Osteocyte (in vitro differentiated cells): ENCODE measurements at regions not wholly inside any gene's neighbourhood (a gene's known extent, or its start where the extent isn't known, plus 50 kb on each side); places are given as distances from the start of the nearest gene placed in this dataset.
A peak's percentile ranks its signal among the peaks of the same experiment; 100 is the strongest.

Experiments used
- DNase-seq: peaks from one replicate; pipeline ENCODE4 v3.0.0; 2021; ENCODE audit warnings: mixed read lengths; ENCODE audit not compliant: unreplicated experiment; ENCODE audit errors: extremely low spot score
- H3K27ac Mint-ChIP-seq: one replicate; pipeline ENCODE4 v1.8.0; 2021; ENCODE audit warnings: mild to moderate bottlenecking, mixed read lengths; ENCODE audit not compliant: unreplicated experiment
- H3K27me3 Mint-ChIP-seq: one replicate; pipeline ENCODE4 v1.8.0; 2021; ENCODE audit warnings: mixed read lengths; ENCODE audit not compliant: unreplicated experiment
- H3K36me3 Mint-ChIP-seq: one replicate; pipeline ENCODE4 v1.8.0; 2021; ENCODE audit warnings: mixed read lengths; ENCODE audit not compliant: unreplicated experiment
- H3K4me1 Mint-ChIP-seq: one replicate; pipeline ENCODE4 v1.8.0; 2021; ENCODE audit warnings: mixed read lengths; ENCODE audit not compliant: unreplicated experiment
- H3K4me3 Mint-ChIP-seq: one replicate; pipeline ENCODE4 v1.8.0; 2021; ENCODE audit warnings: mild to moderate bottlenecking, moderate library complexity, mixed read lengths; ENCODE audit not compliant: unreplicated experiment
- H3K9me3 Mint-ChIP-seq: one replicate; pipeline ENCODE4 v1.8.0; 2021; ENCODE audit warnings: mixed read lengths; ENCODE audit not compliant: unreplicated experiment
- TF ChIP-seq, protein P1 (sequence below): fragments of 200-600 bp; sonication (generic); IDR thresholded peaks from 2 replicates; pipeline ENCODE4 v1.5.0; 2021; ENCODE audit warnings: antibody characterized with exemption, mild to moderate bottlenecking, moderate library complexity

DNA sequence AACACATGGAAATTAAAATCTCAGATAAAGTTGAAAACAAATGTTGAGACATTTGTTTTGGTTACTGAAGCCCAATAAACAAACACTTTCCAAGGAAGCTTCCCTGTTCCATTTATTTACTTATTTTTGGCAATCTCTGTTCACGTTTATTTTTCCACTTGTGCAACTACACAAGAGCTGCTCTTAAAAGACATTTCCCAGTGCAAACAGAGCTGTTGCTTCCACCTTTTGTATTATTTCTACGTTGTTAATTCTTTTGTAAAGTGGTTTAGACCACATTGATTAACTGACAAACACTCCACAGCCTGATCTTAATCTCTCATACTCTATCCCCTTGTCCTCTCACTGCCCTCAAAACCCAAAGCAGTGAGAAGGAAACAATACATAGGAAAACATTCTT lies 757.6 kb downstream of the LIG4 start:
- Mint-ChIP-seq H3K27ac (peak overlapping the region; percentile 56), H3K4me3 (no peak overlapping the region), H3K36me3 (peaks cover 4% of the 10 kb centered on the region), H3K27me3 (no peaks in the 10 kb centered on the region), H3K4me1 (peaks cover 51% of the 10 kb centered on the region), H3K9me3 (peaks cover 6% of the 10 kb centered on the region)
- DNase-seq: no peak
- TF ChIP-seq, protein P1, sequence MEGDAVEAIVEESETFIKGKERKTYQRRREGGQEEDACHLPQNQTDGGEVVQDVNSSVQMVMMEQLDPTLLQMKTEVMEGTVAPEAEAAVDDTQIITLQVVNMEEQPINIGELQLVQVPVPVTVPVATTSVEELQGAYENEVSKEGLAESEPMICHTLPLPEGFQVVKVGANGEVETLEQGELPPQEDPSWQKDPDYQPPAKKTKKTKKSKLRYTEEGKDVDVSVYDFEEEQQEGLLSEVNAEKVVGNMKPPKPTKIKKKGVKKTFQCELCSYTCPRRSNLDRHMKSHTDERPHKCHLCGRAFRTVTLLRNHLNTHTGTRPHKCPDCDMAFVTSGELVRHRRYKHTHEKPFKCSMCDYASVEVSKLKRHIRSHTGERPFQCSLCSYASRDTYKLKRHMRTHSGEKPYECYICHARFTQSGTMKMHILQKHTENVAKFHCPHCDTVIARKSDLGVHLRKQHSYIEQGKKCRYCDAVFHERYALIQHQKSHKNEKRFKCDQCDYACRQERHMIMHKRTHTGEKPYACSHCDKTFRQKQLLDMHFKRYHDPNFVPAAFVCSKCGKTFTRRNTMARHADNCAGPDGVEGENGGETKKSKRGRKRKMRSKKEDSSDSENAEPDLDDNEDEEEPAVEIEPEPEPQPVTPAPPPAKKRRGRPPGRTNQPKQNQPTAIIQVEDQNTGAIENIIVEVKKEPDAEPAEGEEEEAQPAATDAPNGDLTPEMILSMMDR: no peak

DNA sequence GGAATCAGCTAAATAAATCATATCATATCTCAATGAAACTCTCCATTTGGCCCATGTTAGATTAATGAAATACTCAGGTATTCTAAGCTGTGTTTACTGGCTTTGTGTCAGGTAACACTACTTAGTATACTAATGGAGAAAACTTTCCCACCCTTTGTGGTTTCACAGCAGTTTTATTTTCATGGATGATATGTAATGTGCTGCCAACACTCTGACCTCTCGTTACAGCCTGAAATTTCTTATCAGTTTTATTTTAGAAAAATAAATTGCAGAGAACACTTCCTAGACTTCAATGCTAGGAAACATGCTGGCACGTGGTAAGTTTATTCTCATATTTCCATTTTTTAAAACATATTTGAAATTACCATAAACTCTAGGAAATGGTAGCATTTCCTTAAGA lies 758.9 kb downstream of the LIG4 start:
- no peak for DNase-seq
- no peak overlapping the region for H3K4me3 Mint-ChIP-seq
- no peaks in the 10 kb centered on the region for H3K27me3 Mint-ChIP-seq
- peaks cover 49% of the 10 kb centered on the region for H3K4me1 Mint-ChIP-seq
- peaks cover 4% of the 10 kb centered on the region for H3K36me3 Mint-ChIP-seq
- H3K27ac Mint-ChIP-seq: no peak overlapping the region
- H3K9me3 Mint-ChIP-seq: peaks cover 6% of the 10 kb centered on the region
- TF ChIP-seq, protein P1: no peak

DNA sequence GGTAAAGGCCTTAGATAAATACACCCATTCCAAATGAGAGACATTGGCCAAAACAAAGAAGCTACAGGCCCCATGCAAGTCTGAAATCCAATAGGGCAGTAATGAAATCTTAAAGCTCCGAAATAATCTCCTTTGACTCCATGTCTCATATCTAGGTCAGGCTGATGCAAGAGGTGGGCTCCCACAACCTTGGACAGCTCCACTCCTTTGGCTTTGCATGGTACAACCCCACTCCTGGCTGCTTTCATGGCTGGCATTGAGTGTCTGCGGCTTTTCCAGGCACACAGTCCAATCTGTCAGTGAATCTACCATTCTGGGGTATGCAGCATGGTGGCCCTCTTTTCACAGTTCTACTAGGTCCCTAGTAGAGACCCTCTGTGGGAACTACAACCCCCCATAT lies 762.5 kb downstream of the LIG4 start:
- DNase-seq: no peak
- Mint-ChIP-seq H3K36me3 (peaks cover 4% of the 10 kb centered on the region), H3K9me3 (peaks cover 6% of the 10 kb centered on the region), H3K27me3 (no peaks in the 10 kb centered on the region), H3K4me3 (no peak overlapping the region), H3K27ac (no peak overlapping the region), H3K4me1 (peaks cover 40% of the 10 kb centered on the region)
- TF ChIP-seq, protein P1: no peak

DNA sequence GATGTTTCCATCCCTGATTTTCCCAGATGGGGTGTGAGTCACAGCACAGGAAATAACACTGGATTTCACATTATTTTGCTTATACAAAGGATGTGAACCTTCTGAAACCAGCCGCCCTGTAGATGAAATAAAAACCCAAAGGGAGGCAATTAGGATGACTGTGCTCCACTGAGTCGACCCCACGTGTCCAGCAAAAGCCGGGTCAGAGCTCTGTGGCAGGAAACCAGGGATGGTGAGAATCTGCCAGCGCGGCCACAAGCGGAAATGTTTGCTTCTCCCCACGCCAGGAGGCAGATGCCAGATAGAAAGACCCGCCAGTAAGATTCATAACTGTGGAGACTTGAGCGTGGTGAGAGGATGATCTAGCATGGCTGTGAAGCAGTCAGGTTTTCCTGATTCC lies 764.4 kb downstream of the LIG4 start:
- H3K36me3 Mint-ChIP-seq: peaks cover 4% of the 10 kb centered on the region
- H3K4me3 Mint-ChIP-seq: peak overlapping the region; percentile 7
- peaks cover 6% of the 10 kb centered on the region for H3K9me3 Mint-ChIP-seq
- peaks cover 35% of the 10 kb centered on the region for H3K4me1 Mint-ChIP-seq
- H3K27ac Mint-ChIP-seq: peak overlapping the region; percentile 94
- DNase-seq: peak; percentile 91
- TF ChIP-seq, protein P1: peak; percentile 35
- no peaks in the 10 kb centered on the region for H3K27me3 Mint-ChIP-seq

DNA sequence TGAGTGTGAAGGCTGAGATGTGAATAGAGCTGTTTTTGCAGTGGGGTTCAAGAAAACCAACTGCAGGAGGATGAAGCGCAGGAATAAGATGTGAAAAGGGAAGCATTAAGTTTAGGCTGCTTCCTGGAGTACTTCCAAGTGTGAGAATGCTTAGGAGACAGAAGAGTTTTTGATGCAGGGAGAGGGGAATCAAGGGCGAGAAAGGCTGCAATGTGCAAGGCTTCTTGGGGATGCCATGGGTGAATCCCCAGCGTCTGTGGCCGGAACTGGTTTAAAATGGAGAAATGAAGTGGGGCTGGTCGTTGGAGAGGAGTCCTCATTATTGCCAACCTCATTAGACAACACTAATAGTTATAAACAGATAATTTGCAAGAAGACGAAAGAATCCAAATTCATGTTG lies 764.9 kb downstream of the LIG4 start:
- H3K27me3 Mint-ChIP-seq: no peaks in the 10 kb centered on the region
- H3K4me1 Mint-ChIP-seq: peaks cover 35% of the 10 kb centered on the region
- peak overlapping the region; percentile 19 for H3K4me3 Mint-ChIP-seq
- peaks cover 4% of the 10 kb centered on the region for H3K36me3 Mint-ChIP-seq
- peak overlapping the region; percentile 94 for H3K27ac Mint-ChIP-seq
- DNase-seq: no peak
- H3K9me3 Mint-ChIP-seq: peaks cover 6% of the 10 kb centered on the region
- TF ChIP-seq, protein P1: no peak
